ENCODE measurements at regions not wholly inside any gene's neighbourhood (a gene's known extent, or its start where the extent isn't known, plus 50 kb on each side); places are given as distances from the start of the nearest gene placed in this dataset.
"Not testable (repeated sequence)": the region's sequence is repeated elsewhere in the genome, so short reads cannot be mapped to it uniquely, and the experiment has no call there.

DNA sequence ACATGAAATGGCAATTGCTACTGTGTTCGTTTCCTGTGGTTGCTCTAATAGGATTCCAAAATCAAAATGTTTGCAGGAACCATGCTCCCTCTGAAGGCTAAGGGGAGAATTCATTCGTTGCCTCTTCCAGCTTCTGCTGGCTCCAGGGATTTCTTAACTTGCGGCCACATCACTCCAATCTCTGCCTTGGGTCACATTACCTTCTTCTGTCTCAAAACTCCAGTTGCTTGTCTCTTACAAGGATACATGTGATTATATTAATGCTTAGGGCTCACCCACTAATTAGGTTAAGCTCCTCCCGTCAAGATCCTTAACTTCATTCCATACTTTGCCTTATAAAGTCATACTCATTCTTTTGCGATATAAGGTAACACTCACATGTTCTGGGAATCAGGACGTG lies 208.4 kb downstream of the RBM46 start:
- in situ Hi-C loops (cut with MboI): no loop called here
- intact Hi-C loops (cut with micrococcal nuclease): no loop called here

DNA sequence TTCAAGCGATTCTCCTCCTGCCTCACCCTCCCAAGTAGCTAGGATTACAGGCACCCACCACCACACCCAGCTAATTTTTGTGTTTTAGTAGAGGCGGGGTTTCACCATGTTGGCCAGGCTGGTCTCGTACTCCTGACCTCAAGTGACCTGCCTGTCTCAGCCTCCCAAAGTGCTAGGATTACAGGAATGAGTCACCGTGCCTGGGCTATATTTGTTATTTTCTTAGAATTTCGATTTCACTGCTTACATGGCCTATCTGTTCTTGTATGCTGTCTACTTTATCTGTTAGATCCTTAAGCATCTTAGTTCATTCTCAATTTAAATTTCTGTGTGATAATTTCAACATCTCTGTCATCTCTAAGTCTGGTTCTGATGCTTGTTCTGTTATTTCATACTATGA lies 210.6 kb upstream of the NPY2R start:
- H4K20me1 ChIP-seq (replicated peaks; ENCODE audit: control insufficient read depth, insufficient read depth, low read length); ATAC-seq; BruUV-seq (replicated peaks); POLR2A ChIA-PET; FAIRE-seq; CTCF ChIA-PET (ENCODE audit: low intra/inter-chr PET ratio); intact Hi-C loops (cut with micrococcal nuclease); in situ Hi-C loops (cut with MboI); H2AFZ ChIP-seq (ENCODE audit: low read depth, low read length); H3K27me3 ChIP-seq (ENCODE audit: control insufficient read depth in 2 of 2, insufficient read depth in 2 of 2, low read length in 2 of 2); H3K9me1 ChIP-seq (ENCODE audit: control insufficient read depth, insufficient read depth, low read length); H3K36me3 ChIP-seq (ENCODE audit: control insufficient read depth, insufficient read depth, low read length); H3K4me1 ChIP-seq (replicated peaks in 1 of 2; ENCODE audit: control insufficient read depth in 2 of 2, insufficient read depth in 2 of 2, low read length in 2 of 2); H3K27ac ChIP-seq (ENCODE audit: extremely low read depth, low read depth, low read length); H3K4me2 ChIP-seq (ENCODE audit: insufficient read depth, low read length); H3K4me3 ChIP-seq; H3K9ac ChIP-seq (ENCODE audit: insufficient read depth in 1 of 2, low read depth in 2 of 2, low read length in 2 of 2); H3K79me2 ChIP-seq (ENCODE audit: control insufficient read depth, insufficient read depth, low read length); H3K9me3 ChIP-seq (replicated peaks; ENCODE audit: control insufficient read depth, insufficient read depth, low read depth, low read length): not testable (repeated sequence)
- TF ChIP-seq ARID1B (IDR thresholded peaks at IDR 0.05) (0 out of 2 replicates have a peak, but pooled peaks have one; percentile 22), FOSL1 (tag; conservative IDR thresholded peaks at IDR 0.05) (peak; percentile 28; the same call in 1 of the 2 replicates), JUND (IDR thresholded peaks at IDR 0.05; ENCODE audit: borderline replicate concordance, low read depth, low read length) (0 out of 2 replicates have a peak, but pooled peaks have one; percentile 19), JUND (tag; IDR thresholded peaks at IDR 0.05; ENCODE audit: borderline replicate concordance, low read depth, low read length) (peak; percentile 18; the same call in 1 of the 3 replicates), CBFA2T3 (IDR thresholded peaks at IDR 0.05) (peak; percentile 16; the same call in 1 of the 2 replicates)
- TF ChIP-seq, protein P1, sequence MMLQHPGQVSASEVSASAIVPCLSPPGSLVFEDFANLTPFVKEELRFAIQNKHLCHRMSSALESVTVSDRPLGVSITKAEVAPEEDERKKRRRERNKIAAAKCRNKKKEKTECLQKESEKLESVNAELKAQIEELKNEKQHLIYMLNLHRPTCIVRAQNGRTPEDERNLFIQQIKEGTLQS (IDR thresholded peaks at IDR 0.05): peak; percentile 33; the same call in 1 of the 2 replicates
- TF ChIP-seq, protein P1 (CRISPR knock-in tag; conservative IDR thresholded peaks at IDR 0.05): not testable (repeated sequence)
- 3% methylated on average over 5 of the region's 5 CpGs for WGBS (ENCODE audit: insufficient coverage, low coverage, missing lambda C conversion rate)
- peak in 1 of 4 experiments; percentile 3 for DNase-seq (ENCODE audit: extremely low read depth in 1 of 4, low spot score in 3 of 4)

More for the DNA sequence above, 208.4 kb downstream of the RBM46 start:
- Histone ChIP-seq H3K79me2 (ENCODE audit: control insufficient read depth, insufficient read depth, low read length) (no peaks in the 10 kb centered on the region), H4K20me1 (replicated peaks; ENCODE audit: control insufficient read depth, insufficient read depth, low read length) (no peaks in the 10 kb centered on the region), H3K4me3 (no peak overlapping the region), H3K27ac (ENCODE audit: extremely low read depth, low read depth, low read length) (no peak overlapping the region), H3K36me3 (ENCODE audit: control insufficient read depth, insufficient read depth, low read length) (no peaks in the 10 kb centered on the region), H3K9me3 (replicated peaks; ENCODE audit: control insufficient read depth, insufficient read depth, low read depth, low read length) (no peaks in the 10 kb centered on the region), H3K9me1 (ENCODE audit: control insufficient read depth, insufficient read depth, low read length) (no peaks in the 10 kb centered on the region), H2AFZ (ENCODE audit: low read depth, low read length) (no peak overlapping the region), H3K27me3 (ENCODE audit: control insufficient read depth in 2 of 2, insufficient read depth in 2 of 2, low read length in 2 of 2) (no peaks in the 10 kb centered on the region), H3K4me2 (ENCODE audit: insufficient read depth, low read length) (no peak overlapping the region), H3K4me1 (replicated peaks in 1 of 2; ENCODE audit: control insufficient read depth in 2 of 2, insufficient read depth in 2 of 2, low read length in 2 of 2) (no peaks in the 10 kb centered on the region), H3K9ac (ENCODE audit: insufficient read depth in 1 of 2, low read depth in 2 of 2, low read length in 2 of 2) (no peak overlapping the region)
- no peak for TF ChIP-seq ZNF174 (CRISPR knock-in tag; IDR thresholded peaks at IDR 0.05)
- TF ChIP-seq ZSCAN29 (IDR thresholded peaks at IDR 0.05): no peak
- TF ChIP-seq ZNF584 (CRISPR knock-in tag; IDR thresholded peaks at IDR 0.05; ENCODE audit: low read depth): no peak
- TF ChIP-seq SUPT5H (IDR thresholded peaks at IDR 0.05): no peak
- 2% methylated on average over 6 of the region's 6 CpGs for WGBS (ENCODE audit: insufficient coverage, low coverage, missing lambda C conversion rate)
- no peak for DNase-seq (ENCODE audit: extremely low read depth in 1 of 4, low spot score in 3 of 4)
- no TSS peak for BruUV-seq (replicated peaks)
- ChIA-PET POLR2A (interaction anchor here (0.6 kb wide), 1 partner anchor 58 kb away, joined by 3 read pairs; no protein-coding TSS in a partner anchor), CTCF (ENCODE audit: low intra/inter-chr PET ratio) (no interaction called here)
- FAIRE-seq: no peak
- ATAC-seq: no peak

All from K562 (cell line).